GM21786 (cell line): ENCODE measurements at regions not wholly inside any gene's neighbourhood (a gene's known extent, or its start where the extent isn't known, plus 50 kb on each side); places are given as distances from the start of the nearest gene placed in this dataset.

Source experiments
- ATAC-seq: cut with Tn5 transposase; IDR thresholded peaks from one replicate; pipeline ENCODE4 v1.9.1; 2021; ENCODE audit not compliant: unreplicated experiment

DNA sequence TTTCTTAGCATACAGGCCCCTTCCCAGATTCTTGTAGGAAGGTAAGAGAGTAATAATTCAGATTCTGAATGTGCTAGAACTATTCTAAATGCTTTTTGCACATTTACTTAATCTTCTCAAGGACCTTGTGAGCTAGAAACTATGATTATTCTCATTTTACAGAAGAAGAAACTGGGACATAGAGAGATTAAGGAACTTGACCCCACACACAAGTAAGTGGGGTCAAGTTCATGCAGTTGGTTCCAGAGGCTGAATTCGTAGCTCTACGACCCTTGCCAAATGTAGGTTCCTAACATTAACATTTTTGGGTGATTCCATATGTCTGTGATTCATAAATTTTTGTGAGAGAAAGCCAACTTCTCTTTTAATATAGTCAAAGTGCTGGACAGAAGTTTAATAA, 238.1 kb downstream of the LACC1 start:
- ATAC-seq, result no peak

DNA sequence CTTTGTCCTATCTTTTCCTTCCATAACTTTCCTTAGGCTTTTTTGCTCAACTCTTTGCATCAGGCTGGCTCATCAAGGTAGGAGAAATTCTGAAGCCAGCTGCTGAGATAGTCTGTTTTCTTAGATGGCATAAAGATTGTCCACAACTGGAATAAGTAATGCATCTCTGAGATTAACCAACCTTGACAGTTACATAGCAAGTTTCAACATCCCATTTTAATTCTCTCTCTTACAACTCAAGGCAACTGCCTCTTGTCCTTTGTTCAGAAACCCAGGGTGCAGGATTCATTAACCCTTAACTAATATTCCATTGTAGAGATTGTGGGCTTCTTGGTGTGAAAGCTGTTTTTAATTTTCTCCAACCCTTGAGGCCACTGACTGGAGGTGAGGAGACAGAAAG, 239.2 kb downstream of the LACC1 start:
- ATAC-seq, result no peak

DNA sequence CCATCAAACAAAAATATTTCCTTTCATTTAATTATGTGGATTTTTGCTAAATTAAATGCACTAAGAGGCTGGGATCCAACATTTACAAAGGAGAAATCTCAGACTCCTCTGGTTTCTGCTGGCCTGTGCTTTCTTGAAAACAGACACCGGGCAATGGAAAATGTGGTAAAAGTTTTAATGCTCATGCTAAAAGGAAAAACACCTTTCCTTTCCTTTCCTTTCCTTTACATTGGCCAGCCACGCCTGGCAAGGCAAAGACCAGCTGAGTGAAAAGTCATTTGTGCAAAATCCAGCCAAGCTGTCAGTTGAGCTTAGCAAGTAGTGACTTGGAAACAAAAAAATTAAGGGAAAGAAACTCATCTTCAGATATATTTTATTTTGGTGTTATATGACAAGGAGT, 240.3 kb downstream of the LACC1 start:
- no peak for ATAC-seq

DNA sequence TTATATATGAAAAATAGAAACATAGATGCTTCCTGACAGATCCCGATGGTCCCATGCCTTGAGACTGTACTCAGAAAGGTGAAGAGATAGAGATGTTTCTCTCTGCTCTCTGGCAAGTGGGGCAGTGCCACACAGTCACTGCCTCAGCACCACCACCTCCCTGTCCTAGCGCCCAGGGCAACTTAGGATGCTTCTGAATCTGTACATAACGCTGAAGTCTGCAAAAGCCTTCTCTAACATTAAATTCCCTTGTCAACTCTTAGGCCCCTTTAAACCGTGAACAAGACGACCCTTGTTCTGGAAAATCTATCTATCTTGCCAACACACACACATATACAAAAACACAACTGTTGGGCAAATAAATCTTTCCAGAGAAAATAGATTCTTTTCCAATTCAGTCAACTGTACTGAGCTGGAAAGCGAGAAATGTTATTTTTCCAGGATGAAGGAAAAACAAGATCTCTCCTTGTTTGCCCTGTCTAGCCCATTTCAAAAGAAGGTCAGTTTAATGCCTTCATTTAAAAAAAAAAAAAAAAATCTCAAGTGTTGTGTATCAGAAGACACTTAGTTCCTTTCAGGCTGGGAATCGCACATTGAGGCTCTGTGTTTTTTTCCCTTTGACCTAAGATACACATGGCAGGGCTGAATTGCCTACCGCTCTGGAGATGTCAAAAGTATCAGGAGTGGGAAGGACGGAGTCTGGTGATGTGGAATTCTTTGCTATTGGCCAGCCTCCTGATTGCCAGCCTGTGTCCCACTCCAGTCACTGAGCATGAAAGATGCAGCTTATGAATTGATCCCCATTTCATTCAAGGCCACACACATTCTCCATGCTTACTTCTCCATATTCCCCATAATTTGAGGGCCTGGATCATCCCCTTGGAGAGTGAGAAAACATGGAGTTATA, 241.4 kb downstream of the LACC1 start:
- no peak for ATAC-seq

DNA sequence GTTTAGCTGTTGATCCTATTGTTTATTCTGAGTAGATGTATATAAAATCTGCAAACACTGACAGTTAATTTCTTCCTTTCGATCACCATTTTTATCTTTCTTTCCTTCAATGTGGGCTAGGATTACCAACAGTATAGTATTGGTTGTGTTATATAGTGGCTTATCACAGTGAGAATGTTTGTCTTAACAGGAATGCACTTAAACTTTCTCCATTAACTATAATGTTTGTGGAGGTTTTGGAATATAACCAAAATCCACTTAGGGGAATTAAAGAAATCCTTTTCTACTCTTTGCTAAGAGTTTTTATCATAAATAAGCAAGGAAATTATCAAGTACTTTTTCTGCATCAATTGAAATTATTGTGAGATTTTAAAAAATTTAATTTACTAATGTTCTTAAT, 244.6 kb downstream of the LACC1 start:
- no peak for ATAC-seq

DNA sequence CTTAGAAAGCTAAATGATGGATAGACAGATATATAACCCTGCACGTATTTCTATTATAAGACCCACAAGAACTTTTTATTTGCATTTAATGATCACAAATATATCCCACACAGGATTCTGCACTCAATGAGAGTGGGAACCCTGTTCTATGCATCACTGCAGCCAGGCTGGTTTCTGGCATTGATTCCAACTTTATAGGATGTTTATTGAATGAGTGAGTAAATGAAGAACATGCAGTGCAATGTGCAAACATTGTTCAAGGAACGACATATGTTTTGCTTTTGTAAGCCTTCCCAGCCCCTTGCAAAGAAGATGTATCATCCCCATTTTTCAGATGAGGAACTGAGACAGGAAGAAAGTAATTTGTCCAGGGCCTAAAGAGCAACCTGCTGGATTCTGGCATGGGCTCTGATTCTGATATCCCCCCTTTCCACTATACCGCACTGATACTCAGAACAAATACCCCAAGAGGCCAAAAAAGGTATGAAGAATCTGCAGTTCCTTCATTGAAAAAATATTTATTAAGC, 246.3 kb downstream of the LACC1 start:
- ATAC-seq, result no peak

DNA sequence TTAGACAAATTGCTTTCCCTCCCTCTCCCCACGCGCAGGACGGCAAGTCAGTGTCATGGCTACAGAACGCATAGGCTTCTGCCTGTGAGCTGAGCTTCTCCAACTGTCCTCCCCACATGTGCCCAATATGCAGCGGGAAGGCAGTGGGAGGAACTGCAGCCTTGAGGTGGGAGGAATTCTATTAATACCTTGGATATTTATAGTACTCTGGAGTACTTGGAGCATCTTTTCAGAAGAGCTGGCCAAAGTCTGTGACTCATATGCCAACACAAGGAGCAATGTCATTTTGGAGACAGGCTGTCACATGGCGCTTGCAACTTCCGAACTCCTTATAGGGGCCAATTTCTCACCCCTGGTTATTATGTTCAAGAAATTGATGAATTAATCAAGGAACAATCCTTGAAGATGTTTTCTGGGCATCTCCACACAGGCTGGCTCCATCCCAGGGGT, 245.0 kb upstream of the SERP2 start:
- ATAC-seq, result no peak

DNA sequence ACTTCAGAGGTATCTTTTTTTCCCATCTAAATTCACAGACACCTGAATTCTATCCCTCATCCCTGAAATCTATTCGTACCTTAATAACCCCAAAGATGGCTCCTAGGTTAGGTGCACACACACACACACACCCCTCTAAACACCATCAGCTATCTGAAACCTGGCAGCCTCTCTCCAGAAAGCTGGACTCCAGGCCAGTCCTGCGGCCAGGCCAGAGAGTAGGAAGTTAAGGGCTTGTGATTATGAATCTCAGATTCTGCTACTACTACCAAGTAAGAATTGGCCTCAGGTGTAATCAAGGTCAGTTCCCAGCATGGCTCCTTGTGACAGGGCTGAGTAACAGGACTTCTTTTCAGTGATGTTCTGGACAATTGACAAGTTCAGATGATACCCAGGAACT, 244.2 kb upstream of the SERP2 start:
- ATAC-seq, result no peak

DNA sequence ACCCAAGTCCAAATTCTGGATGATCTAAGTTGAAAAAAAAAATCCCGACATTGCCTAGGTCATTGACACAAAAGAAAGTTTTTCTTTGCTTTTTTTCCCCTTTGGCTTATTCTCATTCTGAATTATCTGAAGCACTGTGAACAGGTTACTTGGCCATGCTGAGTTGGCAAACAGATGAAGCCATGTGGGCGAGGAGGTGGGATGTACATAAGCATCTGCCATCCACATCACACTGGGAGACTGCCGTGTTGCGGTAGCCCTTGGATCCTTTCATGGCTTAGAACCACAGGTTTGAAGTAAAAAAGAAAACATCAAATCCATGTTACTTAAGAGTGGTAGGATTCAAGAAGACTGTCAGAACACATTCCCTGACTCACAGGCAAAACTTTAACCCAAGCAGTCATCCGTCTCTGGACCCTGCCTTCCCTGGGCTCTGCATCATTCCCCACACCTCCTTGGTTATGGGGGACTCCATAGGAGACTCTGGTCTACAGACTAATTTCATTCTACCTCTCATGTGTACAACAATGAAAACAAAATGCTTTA, 242.5 kb upstream of the SERP2 start:
- ATAC-seq, result no peak

DNA sequence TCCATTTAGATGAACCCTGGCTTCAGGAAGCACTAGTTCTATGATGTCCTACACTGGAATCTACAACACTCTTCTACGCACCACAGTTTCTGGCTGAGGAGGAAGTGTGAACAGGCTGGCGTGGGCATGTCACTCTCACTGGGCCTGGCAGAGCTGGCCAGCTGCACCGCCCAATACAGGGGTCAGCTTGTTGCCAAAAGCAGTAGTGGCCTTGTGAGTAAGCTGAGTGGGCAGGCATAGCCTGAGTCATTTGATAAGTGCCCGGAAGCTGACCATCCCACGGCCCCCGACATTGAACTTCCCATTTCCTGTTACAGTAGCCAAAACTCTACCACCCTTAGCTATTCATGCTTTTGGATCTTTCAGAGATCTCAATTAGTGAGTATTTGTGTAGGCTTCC, 240.9 kb upstream of the SERP2 start:
- no peak for ATAC-seq

DNA sequence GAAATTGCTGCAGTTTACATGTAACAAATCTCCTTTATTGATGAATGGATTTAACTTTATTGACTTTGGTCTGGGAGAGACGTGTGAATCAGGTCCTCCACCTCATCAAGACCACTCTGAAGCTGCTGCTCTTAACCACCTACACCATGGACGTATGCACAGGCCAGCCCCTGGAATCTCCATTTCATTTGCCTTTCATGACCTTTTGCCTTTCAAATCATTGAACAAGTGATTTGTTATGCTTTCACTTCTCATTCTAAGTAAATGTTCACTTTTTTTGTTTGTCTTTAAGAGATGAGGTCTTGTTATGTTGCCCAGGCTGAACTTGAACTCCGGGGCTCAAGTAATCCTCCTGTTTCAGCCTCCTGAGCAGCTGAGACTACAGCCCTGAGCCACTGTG, 240.0 kb upstream of the SERP2 start:
- ATAC-seq, result no peak

DNA sequence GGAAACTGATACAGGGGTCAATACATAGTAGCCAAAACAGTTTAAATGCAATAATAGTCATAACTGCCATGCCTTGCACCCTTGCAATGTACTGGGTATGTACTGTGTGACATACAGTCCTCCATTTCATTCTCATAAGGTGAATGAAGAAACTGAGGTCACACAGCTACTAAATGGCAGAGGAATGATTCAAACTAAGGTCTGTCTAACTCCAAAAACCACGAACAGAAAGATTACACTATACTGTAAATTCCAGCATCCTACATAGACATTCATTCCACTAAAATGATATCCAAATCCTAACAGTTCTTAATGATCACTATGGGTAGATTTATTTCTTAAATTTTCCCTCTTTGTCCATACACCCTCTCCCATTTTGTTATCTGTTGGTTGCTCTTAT, 238.1 kb upstream of the SERP2 start:
- ATAC-seq, result no peak

DNA sequence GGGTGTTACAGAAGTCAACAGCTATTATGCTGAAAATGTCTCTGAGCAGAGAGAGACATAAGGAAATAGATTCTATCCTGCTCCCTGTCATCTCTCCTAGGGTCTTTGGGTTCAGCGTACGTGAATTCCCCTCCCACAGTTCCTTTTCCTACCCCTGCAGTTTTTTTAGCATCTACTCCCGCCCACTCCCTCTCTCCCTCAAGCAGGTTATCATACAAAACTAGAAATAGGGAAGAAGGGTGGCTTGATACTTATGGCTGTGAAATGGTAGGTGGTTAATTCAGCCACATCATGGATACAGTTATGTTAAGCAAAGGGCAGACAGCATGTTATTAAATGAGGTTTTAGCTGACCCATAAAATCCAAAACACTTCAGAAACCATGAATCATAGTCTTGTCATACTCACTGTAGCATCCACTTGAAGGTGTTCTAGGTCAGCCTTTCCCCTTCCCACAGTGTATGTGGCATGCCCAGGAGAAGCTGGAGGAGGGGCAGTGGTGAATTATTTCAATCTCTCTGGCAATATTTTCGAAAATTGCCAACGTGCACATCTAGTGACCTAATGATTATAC, 236.8 kb upstream of the SERP2 start:
- ATAC-seq, result no peak

DNA sequence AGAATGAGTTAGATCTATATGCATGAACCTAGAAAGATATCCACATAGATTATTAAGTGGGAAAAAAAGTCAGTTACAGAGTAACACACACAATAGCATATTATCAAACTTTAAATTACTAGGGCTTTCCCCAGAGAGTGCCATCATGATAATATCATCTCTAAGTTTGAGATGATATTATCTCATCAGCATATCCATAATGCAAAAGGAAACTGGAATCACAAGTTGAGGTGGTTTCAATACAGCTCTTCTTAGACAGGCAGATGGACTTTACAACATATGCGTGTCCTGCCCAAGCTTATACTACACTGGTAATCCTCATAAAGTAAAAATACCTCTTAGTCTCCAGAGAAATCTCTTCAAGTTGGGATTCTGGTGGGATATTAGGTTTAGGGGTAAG, 236.2 kb upstream of the SERP2 start:
- ATAC-seq, result no peak

DNA sequence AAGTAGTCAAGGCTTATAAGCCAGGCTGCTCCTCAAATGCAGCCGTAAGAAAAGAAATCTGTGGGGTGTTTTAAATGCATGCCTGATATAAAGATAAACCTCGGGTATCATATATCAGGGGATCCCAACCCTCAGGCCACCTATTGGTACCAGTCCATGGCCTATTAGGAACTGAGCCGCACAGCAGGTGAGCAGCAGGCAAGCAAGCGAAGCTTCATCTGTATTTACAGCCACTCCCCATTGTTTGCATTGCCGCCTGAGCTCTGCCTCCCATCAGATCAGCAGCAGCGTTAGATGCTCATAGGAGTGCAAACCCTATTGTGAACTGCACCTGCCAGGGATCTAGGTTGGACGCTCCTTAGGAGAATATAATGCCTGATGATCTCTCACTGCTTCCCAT, 233.5 kb upstream of the SERP2 start:
- no peak for ATAC-seq

DNA sequence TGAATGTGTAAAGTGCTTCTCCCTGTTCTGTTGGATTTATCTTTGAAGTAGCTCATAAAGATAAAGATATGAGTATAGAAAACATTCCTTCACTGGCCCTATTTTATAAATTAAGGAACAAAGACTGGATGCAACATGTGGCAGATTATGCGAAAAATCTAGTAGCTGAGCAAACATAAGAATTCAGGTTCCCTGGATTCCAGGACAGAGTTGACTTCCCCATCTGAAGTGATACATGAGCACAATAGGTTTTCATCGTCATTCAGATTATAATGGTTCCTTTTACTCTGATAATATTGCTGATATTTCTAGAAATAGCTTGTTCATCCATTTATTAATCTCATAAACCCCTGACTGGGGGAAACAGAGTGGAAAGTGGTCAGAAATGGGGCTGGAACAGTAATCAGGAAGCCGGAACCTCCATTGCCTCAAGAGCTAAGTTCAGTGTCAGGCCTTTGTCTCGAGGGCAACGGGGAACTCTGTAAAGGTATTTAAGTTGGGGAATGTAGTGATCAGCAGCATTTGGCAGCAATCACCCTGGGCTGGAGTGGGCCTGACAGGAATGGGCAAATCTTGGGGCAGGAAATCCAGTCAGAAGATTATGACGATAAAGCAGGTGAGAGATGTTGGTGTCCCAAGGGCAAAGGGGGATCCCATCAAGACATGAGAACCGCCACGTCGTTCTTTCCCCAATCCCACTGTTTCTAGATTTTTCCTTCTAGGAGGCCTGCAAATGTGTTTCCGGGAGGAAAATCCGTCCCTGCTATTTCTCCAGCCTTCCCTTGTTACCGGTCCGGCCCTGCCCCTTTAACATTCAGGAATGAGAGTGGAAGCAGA, 232.5 kb upstream of the SERP2 start:
- no peak for ATAC-seq

DNA sequence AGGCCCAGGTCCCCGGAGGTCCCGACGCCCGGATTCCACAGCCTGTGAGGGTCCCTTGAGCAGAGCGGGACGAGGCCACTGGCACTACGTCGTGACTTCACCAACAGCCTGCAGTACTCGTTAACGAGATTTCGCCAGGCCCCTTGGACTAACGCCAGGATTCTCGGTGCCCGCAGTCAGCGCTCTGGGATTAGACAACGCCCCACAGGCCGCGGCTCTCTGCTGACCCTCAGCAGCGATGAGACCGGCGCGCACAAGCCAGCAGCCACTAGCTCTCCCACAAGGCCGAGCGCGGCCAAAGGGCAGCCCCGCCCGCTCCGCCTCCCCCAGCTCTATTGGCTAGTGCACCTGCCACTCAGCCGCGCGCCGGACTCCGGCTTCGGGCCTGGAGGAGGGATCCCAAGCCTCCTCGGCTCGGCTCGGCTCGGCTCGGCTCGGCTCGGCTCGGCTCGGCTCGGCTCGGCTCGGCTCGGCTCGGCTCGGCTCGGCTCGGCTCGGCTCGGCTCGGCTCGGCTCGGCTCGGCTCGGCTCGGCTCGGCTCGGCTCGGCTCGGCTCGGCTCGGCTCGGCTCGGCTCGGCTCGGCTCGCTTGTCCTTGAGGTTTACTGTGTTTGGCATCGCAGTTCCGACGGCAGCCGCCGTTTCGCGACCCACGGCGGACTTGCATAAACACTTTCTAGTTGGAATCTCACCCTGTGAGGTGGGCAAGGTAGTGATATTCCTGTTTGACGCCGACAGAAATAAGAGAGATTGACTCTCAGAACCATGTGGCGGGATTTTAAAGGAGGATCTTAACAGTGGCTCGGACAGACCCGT, 231.7 kb upstream of the SERP2 start:
- peak; percentile 100 for ATAC-seq

DNA sequence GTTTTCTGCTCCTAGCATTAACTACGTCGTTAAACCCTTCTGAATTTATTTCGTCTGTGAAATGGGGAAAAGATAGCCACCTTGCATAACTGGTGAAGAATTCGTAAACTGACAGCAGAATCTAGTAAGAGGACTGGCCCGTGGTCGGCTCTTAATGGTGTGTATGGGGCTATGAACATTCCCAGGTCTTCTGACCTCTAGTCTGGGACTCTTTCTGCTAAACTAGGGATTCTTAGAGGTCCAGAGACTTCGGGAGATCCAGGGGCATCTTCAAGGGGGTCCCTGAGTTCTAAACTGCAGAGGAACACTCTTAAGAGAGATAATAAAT, 231.1 kb upstream of the SERP2 start:
- ATAC-seq, result no peak

DNA sequence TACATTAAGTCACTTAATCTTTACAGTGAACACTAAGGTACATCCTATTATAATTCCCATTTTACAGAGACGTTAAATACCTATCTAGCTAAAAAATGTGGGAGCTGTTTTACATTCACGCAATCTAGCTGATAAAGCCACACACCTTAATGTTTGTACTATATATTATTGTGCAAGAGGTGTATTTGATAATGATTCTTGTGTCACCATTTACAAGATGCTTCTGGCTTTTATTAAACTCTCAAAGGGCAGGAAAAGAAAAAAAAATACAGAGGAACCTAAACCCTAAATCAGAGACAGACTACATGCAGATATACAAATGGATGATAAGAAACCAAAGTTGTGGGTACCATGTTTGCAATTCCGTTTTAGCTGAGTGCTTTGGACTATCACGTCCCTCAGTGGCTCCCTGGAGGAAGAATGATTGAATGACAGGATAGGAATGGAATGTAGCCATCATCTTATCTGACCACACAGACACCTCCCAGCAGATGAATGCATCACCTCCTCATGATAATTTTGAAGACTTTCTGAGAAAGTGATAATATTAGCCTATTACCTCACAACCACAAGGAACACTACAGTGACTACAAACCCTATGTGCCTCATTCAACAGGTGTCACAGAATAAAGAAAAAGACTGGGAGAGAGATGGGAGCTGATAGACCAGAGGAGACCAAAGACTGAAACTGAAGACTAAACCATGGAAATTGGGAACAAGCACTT, 230.5 kb upstream of the SERP2 start:
- no peak for ATAC-seq

DNA sequence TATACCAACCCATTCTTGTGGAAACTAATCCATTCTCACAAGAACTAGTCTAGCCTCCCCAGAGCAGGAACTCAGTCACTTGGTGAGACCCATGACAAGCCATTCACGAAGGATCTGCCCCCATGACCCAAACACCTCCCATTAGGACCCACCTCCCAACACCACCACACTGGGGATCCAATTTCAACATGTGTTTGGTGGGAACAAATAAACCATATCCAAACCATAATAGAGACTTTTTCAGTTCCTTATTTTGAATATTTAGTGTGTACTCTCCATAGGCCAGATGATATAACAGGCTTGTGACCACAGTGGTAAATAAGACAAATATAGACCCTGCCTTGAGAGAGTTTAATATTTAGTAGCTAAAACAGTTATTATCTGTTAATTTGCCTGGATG, 227.5 kb upstream of the SERP2 start:
- ATAC-seq, result no peak
